Upper lobe of left lung (tissue), 6 donors: ENCODE measurements at regions not wholly inside any gene's neighbourhood (a gene's known extent, or its start where the extent isn't known, plus 50 kb on each side); places are given as distances from the start of the nearest gene placed in this dataset.

ENCODE experiments used
- ATAC-seq, 2 donors: fragments of 200-7000 bp; cut with Tn5 transposase; one replicate each; pipeline ENCODE4 v1.9.1; 2022; ENCODE audit warnings: mild to moderate bottlenecking in 2 of 2, moderate library complexity in 2 of 2; ENCODE audit not compliant: low FRiP score in 2 of 2
- DNase-seq, 2 donors: peaks; one replicate each; pipeline ENCODE4 v3.0.0-alpha.2; 2019 to 2020
- H3K27ac ChIP-seq, 4 donors: fragments of 200-600 bp; sonication (generic); one replicate each; pipeline ENCODE4 v1.5.1; 2016 to 2019
- H3K27me3 ChIP-seq, 4 donors: fragments of 200-600 bp; sonication (generic); one replicate each; pipeline ENCODE4 v1.5.1; 2017 to 2019
- H3K36me3 ChIP-seq, 4 donors: fragments of 200-600 bp; sonication (generic); one replicate each; pipeline ENCODE4 v1.5.1; 2016 to 2019
- H3K4me1 ChIP-seq, 4 donors: fragments of 200-600 bp; sonication (generic); one replicate each; pipeline ENCODE4 v1.5.1; 2018 to 2019
- H3K4me3 ChIP-seq, 4 donors: fragments of 200-600 bp; sonication (generic); one replicate each; pipeline ENCODE4 v1.5.1; 2017 to 2019; ENCODE audit warnings: mild to moderate bottlenecking in 2 of 4, moderate library complexity in 1 of 4
- H3K9me3 ChIP-seq, 4 donors: fragments of 200-600 bp; sonication (generic); one replicate each; pipeline ENCODE4 v1.5.1; 2018 to 2019
- CTCF ChIP-seq, 6 experiments: fragments of 450-650 bp in 4 of 6; fragments of 200-600 bp in 2 of 6; sonication (generic) in 2 of 6; IDR thresholded peaks; one replicate each; pipeline ENCODE4 v1.5.1; 2016 to 2019; ENCODE audit warnings: antibody characterized with exemption in 6 of 6
- EP300 ChIP-seq, 4 donors: sonication (generic); formaldehyde crosslinking; IDR thresholded peaks; one replicate each; pipeline ENCODE4 v1.5.1; 2017; ENCODE audit warnings: antibody characterized with exemption in 4 of 4, control low read depth in 2 of 4
- POLR2A ChIP-seq, 4 donors: fragments of 450-650 bp; IDR thresholded peaks; one replicate each; pipeline ENCODE4 v1.5.1; 2016 to 2017; ENCODE audit warnings: antibody characterized with exemption in 4 of 4, mild to moderate bottlenecking in 2 of 4
- POLR2AphosphoS5 ChIP-seq, 2 donors: sonication (generic); formaldehyde crosslinking; IDR thresholded peaks; one replicate each; pipeline ENCODE4 v1.5.1; 2017; ENCODE audit warnings: antibody characterized with exemption in 2 of 2
- WGBS, 2 donors: methylation state at CpG; one replicate each; pipeline ENCODE4 v1.1.5; 2017 to 2018; 5-methylcytosine and 5-hydroxymethylcytosine counted together
- donor health status: DM: no; HTN: no; CAD: no; lungs with moderate emphysema.
- donor health status: DM: no; HTN: yes; CAD: no; lungs with severe emphysema.

GRCh38 chr3:25088284-25088683 is 339.8 kb upstream of the RARB start:
- DNase-seq (no peak), ATAC-seq (no peak)
- WGBS, 2 donors, result 67 to 72% methylated on average over 5 of the region's 5 CpGs
- Histone ChIP-seq H3K27ac (no peak overlapping the region), H3K4me1 (no peaks in the 10 kb centered on the region), H3K36me3 (no peaks in the 10 kb centered on the region), H3K4me3 (no peak overlapping the region), H3K9me3 (no peaks in the 10 kb centered on the region), H3K27me3 (no peaks in the 10 kb centered on the region)
- TF ChIP-seq POLR2A (IDR thresholded peaks at IDR 0.05) (no peak), CTCF (IDR thresholded peaks at IDR 0.05) (no peak), POLR2AphosphoS5 (IDR thresholded peaks at IDR 0.05) (no peak), EP300 (IDR thresholded peaks at IDR 0.05) (no peak)

GRCh38 chr3:25090698-25091453 is 337.2 kb upstream of the RARB start:
- no peak for DNase-seq
- 76 to 78% methylated on average over 6 of the region's 6 CpGs for WGBS, 2 donors
- no peak for ATAC-seq
- no peaks in the 10 kb centered on the region for H3K27me3 ChIP-seq
- H3K4me1 ChIP-seq, result no peaks in the 10 kb centered on the region
- no peak for TF ChIP-seq EP300 (IDR thresholded peaks at IDR 0.05)
- TF ChIP-seq CTCF (IDR thresholded peaks at IDR 0.05), result no peak
- no peak for TF ChIP-seq POLR2A (IDR thresholded peaks at IDR 0.05)
- TF ChIP-seq POLR2AphosphoS5 (IDR thresholded peaks at IDR 0.05), result no peak
- H3K9me3 ChIP-seq, result no peaks in the 10 kb centered on the region
- no peak overlapping the region for H3K4me3 ChIP-seq
- H3K36me3 ChIP-seq, result no peaks in the 10 kb centered on the region
- H3K27ac ChIP-seq, result no peak overlapping the region

- H3K4me1 ChIP-seq, result no peaks in the 10 kb centered on the region
- no peak for TF ChIP-seq POLR2AphosphoS5 (IDR thresholded peaks at IDR 0.05)
- TF ChIP-seq POLR2A (IDR thresholded peaks at IDR 0.05), result no peak
- TF ChIP-seq CTCF (IDR thresholded peaks at IDR 0.05), result no peak
- no peak for TF ChIP-seq EP300 (IDR thresholded peaks at IDR 0.05)
Observed at GRCh38 chr3:25091934-25092333, 336.1 kb upstream of the RARB start.

GRCh38 chr3:25094932-25095685 is 333.0 kb upstream of the RARB start:
- H3K9me3 ChIP-seq, result no peaks in the 10 kb centered on the region
- 85 to 96% methylated on average over 2 of the region's 2 CpGs for WGBS, 2 donors
- no peaks in the 10 kb centered on the region for H3K4me1 ChIP-seq
- DNase-seq (no peak), ATAC-seq (no peak)
- no peak overlapping the region for H3K27ac ChIP-seq
- no peaks in the 10 kb centered on the region for H3K27me3 ChIP-seq
- no peak for TF ChIP-seq EP300 (IDR thresholded peaks at IDR 0.05)
- TF ChIP-seq POLR2AphosphoS5 (IDR thresholded peaks at IDR 0.05), result no peak
- TF ChIP-seq CTCF (IDR thresholded peaks at IDR 0.05), result peak in 1 of 6 experiments; percentile 18
- no peak overlapping the region for H3K4me3 ChIP-seq
- no peaks in the 10 kb centered on the region for H3K36me3 ChIP-seq

More at GRCh38 chr3:25091934-25092333, 336.1 kb upstream of the RARB start:
- no peaks in the 10 kb centered on the region for H3K36me3 ChIP-seq
- H3K27ac ChIP-seq, result no peak overlapping the region
- no peak for ATAC-seq
- no peaks in the 10 kb centered on the region for H3K27me3 ChIP-seq
- no peak overlapping the region for H3K4me3 ChIP-seq
- no peaks in the 10 kb centered on the region for H3K9me3 ChIP-seq
- WGBS, 2 donors, result 63 to 75% methylated on average over 5 of the region's 5 CpGs
- no peak for DNase-seq
